Activated CD8-positive, alpha-beta memory T cell treated with anti-CD3 and anti-CD28 coated beads, Interleukin-2, amount 50 U/mL, for 24 hours (primary cell): ENCODE measurements at regions not wholly inside any gene's neighbourhood (a gene's known extent, or its start where the extent isn't known, plus 50 kb on each side); places are given as distances from the start of the nearest gene placed in this dataset.

Experiments
- DNase-seq: peaks from one replicate; pipeline ENCODE4 v3.0.0-alpha.2; 2020; ENCODE audit errors: extremely low read depth

DNA sequence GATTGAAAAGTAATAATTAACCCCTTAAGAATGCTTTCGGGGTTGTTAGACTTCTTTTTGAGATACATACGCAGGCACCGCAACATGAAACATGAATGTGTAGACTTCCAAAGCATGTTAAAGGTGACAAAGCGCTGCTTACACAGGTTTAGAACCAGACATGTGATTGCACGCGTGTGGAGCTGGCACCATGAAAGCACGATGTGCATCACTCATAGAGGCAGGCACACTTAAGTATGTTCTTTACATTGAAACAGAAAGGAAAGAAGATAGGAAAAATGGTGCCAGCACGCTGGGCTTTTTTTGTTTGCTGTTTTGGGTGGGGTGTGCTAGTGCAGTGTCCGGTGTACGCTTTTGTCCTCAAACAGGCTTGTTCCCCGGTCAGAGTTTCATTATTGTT lies 83.6 kb upstream of the PPARA start:
- DNase-seq, result no peak

DNA sequence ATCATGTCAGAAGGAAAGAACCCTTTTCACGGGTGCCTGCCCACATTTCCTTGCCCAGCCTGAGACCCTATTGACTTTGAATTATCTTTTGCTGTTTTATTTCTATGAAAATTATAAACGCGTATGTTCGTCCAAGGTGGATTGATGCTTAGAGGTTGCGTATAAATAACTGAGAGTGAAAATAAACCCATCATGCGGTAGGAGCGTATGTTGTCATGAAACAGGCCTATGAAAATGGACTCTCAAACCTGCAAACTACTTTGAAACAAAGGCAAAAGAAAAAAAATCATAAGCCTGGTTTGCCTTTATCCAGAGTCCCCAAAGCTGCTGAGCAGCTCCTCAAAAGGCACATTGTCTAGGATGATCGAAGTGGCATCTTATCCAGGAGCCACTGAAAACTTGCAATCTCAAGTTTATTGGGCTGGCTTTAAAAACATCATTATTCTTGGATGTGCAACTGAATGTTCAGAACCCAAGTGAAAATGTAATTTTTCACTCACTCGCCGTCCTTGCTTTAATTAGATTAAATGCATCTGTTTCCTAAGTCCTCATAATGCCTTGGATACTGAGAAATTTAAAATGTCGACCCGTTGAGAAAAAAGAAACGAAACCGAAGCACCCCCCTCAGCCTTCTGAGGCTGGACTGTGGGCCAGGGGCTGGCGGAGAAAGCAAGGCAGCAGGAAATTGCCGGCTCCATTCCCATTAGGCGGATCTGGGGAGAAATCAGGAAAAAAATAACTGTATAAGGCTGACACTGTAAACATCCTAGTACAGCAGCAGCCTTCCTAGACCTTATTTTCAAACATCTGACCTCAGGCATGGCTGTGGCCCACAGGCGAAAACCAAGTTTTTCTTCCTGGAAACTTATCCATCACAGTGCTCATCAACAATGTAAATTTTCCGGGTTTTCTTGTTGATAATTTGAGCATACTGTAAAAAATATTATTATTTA lies 82.9 kb upstream of the PPARA start:
- DNase-seq, result no peak

DNA sequence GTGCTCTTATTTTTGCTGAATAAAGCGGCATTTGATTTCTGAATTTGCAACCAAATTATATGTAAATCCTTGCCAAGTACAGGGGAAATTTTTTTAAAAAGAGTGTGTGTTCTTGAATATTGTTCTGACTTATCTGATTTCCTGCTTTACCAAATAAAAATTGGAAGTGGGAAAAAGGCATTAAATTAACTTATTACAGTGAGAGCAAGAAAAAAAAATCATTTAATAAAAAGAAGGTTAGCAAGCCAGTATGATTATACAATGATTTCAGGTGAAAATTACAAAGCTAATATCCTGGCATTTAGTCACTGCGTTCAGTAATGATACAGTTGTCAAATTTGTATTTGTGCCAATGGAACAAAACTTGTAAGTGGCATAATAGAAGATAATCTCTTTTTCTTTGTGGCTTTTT lies 82.1 kb upstream of the PPARA start:
- no peak for DNase-seq

DNA sequence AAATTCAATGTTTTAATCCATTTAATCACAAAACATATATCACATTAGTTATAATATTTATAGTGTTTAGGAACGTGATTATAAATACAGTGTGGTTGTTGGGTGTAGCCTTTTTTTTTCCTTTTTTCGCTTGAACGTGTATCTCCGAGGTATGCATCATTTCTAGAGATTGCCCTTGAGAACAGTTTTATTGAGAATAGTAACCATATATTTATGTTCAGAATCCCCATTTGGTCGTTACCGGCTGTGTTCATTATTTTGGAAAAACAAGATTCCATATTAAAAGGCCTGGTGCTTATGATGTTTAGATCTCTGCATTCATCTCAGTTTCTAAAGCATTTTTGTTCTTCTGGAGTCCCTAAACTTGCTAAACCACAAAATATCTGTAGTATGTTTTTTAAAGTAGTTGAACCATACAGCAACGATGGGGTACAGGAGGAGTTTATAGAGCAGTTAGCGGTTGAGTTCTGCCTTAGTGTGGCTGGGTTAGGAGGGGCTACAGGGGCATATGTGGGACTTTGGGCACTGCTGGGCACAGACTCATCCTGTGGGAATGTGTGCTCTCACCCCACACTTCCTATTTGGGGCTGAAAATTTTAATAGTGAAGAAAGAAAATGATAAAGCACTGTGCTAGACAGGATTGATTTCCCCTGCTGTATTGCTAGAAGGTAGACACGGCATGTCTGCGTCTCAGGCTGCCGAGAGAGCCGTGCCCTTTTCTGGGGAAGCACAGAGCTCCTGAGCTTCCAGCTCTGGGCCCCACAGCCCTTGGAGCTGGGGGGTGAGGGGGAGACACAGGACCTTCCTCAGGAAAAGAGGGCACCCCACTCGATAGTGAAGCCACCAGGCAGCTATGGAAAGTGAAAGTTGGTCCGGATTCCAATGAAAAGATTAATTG lies 81.5 kb upstream of the PPARA start:
- DNase-seq, result no peak

DNA sequence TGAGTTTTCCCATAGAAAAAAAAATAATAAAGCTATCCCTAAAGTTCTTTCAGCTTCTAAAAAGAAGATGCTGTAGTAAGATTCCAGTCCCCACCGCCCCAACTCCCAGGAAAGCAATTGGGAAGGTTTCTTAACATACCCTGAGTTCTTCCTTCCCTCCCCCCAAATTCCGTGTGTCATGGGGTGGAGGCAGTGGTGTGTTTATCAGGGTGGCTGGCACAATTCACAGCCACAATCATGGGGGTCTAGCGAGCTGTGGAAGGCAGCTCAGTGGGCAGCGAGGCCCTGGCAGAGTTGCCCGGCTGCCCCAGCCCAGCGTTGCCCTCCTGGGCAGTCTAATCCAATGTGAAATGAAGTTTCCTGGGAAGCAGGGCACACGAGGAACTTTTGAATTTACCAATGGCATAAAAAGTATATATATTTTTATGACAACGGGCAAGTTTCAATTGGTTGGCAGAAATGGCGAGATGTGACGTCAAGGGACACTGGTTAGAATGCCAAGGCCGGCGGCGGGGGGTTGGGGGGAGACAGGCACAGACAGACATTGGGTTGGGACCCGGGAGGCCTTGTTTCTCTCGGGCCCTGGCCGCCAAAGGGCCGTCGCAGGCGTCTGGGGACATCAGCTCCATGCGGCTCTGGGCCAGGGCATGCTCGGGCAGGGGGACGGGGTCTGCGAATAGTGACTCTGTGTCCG lies 80.7 kb upstream of the PPARA start:
- DNase-seq, result no peak

DNA sequence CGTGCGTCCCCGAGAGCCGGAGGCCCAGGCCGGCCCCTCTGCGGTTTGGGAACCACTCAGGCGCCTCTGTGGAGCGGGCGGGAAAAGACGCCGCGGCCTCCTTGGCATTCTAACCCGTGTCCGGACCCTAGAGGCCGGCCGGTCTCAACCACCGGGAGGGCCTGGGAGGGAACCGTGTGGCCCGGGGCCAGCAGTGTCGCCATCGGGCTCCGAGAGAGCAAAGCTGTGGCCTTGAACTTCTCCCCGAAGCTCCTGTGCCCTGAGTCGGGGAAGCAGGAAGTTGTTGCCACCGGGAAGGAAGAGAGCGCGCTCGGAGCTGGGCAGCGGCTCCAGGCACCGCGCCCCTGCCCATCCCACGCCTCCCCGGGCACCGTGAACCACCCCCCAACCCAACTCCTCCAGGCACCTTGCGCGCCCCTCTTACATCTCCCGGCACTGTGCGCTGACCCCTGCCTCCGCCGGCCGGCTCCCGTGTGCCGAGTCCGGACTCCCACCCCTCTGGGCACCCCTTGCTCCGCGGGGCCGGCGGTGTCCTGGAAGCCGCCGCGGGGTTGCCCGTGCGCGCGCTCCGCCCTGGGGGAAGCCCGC lies 80.0 kb upstream of the PPARA start:
- DNase-seq, result no peak

DNA sequence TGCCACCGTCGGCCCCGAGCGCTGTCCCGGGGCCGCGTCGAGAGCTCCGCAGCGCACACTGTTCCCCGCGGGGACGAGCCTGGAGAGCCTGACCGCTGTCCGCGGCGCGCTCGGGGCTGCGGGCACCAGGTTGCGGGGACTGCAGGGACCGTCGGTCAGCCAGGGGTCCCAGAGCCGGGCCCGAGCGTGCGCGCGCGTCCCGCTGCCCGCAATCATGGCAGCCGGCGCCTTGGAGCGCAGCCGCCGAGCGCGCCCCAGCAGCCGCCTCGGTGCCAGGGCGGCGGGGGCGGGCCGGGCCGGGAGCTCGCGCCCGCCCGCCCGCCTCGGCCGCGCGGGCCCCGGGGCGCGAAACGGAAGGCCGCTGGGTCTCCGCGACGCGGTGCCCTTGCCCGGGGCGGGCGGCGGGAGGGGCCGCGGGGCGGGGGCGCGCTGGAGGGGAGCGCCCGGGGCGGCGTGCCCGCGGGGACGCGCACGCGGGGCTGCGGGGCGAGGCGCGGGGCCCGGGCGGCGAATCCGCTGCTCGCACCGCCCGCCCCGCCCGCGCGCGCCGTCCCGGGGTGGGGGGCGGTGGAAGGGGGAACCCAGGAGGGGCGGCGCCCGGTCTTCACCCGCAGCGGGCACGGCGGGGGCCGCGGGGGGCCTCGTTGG lies 79.4 kb upstream of the PPARA start:
- no peak for DNase-seq

DNA sequence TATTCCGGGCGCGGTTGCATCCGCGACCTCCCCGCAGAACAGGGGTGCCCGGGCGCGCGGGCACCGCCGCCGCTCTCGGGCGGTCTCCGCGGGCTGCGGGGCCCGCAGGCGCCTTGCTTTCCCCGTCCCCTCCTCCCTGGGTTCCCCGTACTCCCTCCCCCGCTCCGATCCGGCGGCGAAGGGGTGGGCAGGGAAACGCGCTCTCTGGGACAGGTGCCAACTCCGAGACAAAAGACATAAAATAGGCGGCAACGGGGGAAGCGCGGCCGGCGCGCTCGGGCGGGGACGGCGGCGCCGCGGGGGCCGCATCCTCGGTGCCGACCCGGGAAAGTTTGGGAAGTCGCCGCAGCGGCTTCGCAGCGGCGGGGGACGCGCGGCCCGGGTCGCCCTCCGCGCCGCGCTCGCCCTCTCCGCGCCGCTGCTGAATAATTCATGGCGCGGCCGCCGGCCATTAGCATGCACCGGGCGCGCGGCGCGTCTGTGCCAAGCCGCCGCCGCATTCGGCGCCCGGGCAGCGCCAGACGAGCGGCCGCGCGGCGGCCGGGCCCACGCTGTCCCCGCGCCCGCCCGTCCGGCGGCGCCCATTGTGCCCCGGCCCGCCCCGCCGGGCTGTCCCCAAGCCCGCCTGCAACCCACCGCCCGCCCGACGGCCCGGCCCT lies 78.7 kb upstream of the PPARA start:
- no peak for DNase-seq

DNA sequence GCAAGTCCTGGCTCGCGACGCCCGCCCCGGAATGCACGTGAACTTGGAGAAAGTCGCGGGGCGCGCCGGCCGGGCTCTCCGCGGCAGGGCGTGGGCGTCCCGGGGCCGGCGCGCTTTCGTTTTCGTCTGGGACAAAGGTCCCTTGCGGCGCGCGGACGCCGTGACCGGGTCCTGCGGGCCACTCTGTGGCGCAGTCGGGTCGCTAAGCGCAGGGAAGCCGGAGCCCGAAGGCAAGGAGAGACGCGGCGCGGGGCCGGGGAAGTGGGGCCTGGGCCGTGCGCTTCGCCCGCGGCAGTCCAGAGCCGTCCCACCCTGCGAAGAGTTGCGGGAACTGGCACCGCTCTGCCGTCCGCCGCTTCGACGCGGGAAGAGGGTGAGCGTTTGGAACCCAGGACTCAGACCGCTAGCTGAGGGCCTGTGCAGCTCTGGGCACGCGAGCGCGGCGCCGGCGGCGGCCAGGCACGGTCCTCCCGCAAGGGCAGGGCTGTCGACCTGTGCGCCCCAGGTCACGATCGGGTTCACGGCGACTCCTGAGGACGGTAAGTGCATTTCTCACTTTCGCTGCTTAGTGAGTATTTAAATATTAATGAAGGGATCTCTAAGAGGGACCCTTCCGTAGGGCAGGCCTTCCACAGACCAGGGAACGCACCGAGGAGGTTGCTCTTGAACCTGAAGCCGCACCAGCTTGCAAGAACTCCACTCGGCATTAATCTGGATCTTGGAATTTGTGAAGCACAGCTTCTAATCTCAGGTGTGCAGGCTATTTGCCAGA lies 78.0 kb upstream of the PPARA start:
- DNase-seq, result no peak

DNA sequence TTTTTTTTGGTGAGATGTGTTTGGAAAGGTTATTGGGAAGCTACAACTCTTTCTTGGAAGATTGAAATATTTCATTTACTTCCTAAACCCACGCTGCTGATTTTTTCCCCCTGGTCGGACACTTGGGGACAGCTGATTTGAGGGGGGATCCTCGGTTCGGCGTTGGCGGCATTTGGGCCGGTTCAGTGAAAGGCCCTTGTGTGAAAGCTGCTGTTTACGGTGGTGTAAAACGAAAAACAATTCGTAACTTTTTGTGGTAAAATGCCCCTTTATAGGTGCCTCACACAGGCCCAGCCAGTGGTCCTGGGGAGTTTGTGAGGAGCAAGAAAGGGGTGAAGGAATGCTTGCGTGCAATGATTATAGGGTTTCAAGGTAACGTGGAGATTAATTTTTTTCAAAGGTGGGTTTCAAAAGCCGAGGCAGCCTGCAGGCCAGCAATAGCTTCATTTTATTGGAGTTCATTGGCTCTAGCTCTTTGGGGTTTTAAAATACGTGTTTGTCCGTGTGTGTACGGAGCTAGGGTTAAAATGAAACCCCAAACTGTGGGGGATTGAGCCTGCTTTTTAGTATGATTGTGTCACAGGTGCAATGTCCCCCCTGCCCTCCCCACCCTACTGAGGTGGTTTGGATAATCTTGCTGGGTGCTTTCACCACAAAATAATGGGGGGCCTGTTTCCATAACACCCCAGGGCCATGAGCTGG lies 77.2 kb upstream of the PPARA start:
- DNase-seq, result no peak

DNA sequence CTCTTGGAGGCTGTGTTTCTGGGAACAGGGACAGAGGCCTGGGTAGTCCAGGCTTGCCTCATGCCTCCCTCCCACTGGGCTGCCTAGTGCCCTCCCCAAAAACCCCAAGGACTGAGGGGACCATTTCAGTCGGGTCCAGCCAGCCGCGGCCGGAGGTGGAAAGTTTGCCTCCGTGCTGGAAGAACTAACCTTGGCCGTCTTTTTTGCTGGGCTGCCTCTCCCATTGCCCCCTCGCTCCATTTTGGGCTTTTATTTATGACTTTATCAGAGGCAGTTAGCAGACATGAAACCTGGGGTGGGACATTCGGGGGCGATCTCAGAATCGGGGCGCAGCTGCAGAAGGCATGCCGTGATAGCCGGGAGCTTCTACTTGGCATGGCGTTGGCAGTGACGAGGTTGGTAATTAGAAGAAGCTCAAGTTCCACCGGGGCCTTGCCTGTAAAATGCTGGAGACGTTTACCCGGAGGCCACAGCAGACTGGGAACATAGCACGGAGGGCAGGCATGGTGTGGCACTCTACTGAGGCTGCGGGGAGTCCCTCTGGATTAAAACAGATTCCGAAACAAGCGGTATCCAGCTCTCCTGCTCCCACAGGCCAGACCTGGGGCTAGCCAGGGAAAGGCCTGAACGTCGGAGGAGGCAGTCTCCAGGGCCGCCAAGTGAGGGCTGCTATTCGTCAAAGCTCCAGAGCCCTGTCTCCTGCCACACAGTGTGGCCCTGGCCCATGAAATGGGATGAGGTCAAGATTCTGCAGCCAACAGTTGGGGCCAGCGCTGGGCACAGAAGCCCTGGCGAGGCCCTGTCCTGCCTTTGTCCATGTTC lies 76.4 kb upstream of the PPARA start:
- no peak for DNase-seq

DNA sequence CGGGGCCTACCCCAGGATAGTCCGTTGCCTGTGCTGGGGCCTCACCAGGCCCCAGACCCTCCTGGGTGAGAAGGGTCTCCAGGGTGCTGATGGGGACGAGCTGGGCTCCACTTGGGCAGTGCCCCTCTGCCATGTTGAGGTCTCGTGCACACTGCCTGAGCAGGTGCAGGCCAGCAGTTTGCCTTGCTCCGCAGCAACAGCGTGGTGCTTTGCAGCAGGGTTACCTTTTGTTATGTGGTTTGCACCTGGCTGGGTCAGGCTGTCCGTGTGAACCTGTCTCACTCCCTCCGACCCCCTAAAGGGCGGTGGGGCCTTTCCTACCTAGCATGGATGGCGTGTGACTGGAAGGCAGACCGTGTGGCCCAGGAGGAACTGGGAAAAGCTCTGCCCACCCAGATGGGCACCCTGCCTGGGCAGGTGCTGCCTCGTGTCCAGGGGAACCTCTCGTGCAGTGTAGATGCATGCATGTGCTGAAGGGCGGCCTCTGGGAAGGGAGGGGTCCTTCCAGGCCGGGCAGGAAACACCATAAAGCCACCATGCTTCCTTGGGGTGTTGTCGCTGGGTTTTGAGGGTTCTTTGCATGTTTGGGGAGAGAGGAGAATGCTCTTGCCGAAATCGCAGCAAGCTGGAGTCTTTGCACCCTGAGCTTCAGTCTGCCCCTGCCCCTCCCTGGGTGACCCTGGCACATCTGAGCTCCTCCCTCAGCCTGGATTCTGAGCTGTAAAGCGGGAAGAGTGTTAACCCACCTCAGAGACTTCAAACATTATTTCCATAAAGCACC lies 75.4 kb upstream of the PPARA start:
- no peak for DNase-seq

DNA sequence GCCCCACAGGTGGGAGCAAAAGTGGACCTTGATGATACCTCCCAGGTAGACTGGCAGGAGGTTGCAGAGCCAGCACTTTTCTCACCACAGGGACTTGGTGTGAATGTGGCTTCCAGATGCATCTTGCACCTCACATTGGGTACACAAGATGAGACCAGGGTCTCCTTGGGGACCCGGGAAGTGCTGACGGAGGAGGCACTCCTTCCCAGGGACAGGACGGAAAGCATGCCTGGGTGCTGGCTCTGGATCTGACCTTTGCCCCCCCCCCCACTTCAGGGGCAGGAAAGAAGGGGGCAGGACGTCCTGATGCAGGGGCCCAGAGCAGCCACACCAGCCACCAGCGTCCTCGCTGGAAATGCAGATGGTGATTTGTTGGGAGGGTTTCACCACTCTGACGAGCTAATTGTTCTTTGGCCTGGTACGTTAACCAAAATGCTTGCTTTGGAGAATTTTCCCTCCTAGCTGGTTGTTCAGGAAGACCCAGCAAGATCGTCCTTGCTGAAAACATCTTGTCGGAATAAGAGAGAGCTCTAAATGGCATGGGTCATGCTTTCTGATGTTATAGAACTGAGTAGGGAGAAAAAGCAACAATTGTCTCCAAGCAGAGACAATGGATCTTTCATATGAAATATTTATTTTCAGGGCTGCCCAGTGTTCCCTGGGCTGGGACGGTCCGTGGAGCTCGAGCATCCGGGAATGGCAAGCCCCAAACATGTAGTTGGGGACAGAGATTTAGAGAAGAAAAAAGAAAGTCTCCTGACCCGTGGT lies 74.4 kb upstream of the PPARA start:
- DNase-seq, result no peak

DNA sequence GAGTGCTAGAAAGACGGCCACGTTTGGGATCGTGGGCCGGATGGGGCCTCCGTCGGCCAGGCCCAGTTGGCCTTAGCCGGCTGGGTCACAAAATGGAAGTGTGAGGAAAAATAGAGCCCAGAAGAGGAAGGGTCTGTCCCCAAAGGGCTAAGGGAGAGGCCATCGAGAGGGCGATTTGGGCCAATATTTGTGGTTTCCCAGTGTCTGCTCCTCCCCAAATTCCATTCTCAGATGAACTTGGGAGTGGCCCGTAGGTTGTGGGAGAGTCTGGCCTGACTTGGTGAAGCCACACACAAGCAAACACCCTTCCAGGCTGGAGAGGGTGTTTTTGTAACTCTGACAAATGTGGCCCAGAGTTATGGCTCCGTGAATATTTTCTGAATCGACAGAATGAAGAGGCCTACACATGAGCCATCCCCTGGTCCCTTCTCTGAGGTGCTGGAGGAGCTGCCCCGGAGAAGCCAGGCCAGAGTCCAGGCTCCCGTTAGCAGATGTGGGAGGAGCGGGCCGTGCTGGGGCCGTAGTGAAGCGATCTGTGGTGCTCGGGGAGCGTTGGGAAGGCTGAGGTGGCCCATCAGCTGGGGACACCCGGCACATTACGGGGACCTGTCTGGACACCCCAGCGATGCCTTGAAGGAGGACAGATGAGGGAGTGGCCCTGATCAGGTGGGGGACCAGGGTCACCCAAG lies 73.5 kb upstream of the PPARA start:
- no peak for DNase-seq

DNA sequence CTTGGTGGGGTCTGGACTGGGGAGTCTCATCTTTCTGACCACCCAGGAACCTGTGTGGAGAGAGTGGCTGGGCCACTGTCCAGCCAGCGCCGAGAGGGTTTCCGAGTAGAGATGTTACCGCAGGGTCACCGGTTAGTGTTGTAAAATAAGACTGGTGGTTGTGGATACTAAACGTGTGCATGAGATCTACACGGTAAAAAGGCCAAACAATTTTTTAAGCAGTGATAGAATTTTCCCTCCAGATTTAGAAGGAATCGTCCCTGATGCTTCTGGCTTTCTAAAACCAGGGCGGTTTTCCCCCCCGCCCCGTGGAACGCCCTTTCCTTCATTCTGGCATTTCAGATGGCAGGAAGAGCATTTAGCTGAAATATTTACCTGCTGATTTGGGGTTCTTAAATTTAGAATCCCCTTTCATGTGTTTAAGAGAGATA lies 72.6 kb upstream of the PPARA start:
- DNase-seq, result no peak
